HG03457 (cell line): ENCODE measurements at regions not wholly inside any gene's neighbourhood (a gene's known extent, or its start where the extent isn't known, plus 50 kb on each side); places are given as distances from the start of the nearest gene placed in this dataset.

Source experiments
- ATAC-seq: cut with Tn5 transposase; IDR thresholded peaks from one replicate; pipeline ENCODE4 v1.9.1; 2021; ENCODE audit warnings: moderate number of reproducible peaks; ENCODE audit not compliant: unreplicated experiment

DNA sequence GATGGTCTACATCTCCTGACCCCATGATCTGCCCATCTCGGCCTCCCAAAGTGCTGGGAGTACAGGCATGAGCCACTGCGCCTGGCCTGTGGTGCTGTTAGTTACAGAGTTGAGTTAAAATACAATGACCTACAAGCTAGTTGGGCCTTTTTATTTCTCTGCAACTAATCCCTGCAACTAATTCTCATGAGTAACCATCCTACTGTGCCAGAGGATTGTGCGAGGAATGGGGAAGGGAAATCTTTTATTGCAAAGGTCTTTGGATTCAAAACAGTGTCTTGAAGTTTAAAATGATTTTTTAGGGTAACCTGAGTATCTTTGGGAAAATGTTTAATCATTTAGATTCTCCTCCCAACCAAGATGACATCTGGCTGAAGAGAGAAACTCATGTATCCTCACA is 88.8 kb upstream of the RMDN2 start:
- ATAC-seq, result no peak

DNA sequence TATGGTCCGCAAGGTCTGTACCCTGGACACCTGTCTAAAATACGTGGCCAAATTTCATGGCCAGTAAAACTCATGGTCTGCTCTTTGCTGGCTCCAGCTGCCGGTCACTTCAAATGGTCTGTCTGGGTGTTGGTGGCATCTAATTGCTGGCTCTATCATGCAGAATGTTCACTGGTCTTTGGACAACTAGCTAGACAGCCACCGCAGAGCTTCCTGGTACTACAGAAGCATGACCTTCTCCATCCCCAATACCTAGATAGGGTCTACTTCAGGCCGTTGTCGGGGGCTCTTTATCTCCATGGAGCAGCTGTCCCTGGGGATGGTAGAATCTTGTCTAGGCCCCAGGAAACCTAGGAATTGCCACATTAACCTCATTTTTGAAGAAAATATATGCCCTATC is 88.4 kb upstream of the RMDN2 start:
- no peak for ATAC-seq

- no peak for ATAC-seq
Measured at GRCh38 chr2:37837628-37838328, 87.3 kb upstream of the RMDN2 start.

GRCh38 chr2:37838541-37839167 is 86.4 kb upstream of the RMDN2 start:
- no peak for ATAC-seq

GRCh38 chr2:37839991-37840390 is 85.1 kb upstream of the RMDN2 start:
- no peak for ATAC-seq

DNA sequence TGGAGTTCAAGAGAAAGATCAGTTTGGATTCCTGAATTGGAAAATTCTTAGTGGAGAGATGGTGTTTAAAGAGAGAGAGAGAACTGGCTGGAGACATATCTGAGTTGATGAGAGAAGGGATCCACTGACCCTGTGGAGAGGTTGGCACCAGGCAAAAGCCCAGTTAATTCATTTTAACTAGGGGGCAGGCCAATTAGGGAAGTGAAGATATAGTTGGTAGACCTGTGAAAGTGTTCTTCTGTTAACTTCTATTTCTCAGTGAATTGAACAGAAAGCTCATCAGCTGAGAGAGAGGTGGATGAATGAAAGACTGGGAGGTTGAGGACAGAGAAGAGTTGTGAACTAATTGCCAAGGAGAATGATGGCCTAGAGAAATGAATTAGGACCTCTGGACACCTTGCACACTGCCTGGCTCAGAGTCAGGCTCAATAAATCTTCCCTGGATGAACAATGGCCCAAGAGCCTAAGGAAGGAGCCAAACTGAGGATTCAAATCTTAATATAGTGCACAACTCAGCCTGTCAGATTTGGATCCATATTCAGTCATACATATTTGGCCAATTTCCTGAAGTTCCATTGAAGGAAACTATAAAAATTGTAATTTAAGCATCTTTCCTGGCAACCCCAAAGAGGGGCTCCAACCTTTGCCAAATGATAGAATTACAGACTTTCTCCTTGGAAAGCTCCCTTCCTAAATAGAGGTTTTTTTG is 82.2 kb upstream of the RMDN2 start:
- ATAC-seq, result no peak

GRCh38 chr2:37843556-37843955 is 81.5 kb upstream of the RMDN2 start:
- ATAC-seq, result no peak

DNA sequence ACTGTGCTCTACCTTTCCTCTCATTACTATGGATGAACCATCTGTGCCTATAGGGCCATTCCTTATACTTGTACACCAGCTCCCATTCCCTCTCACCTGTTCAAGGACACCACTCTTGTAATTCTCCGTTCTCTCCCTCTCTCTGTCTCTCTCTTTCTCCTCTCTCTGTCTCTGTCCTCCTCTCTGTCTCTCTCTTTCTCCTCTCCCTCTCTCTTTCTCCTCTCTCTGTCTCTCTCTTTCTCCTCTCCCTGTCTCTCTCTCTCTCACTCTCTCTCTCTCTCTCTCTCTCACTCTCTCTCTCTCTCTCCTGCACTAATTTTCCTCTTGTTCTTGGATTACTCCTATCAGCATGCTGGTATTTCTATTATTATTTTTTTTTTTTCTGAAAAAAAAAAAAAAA is 78.9 kb upstream of the RMDN2 start:
- ATAC-seq, result no peak

GRCh38 chr2:37847792-37848191 is 77.3 kb upstream of the RMDN2 start:
- no peak for ATAC-seq

DNA sequence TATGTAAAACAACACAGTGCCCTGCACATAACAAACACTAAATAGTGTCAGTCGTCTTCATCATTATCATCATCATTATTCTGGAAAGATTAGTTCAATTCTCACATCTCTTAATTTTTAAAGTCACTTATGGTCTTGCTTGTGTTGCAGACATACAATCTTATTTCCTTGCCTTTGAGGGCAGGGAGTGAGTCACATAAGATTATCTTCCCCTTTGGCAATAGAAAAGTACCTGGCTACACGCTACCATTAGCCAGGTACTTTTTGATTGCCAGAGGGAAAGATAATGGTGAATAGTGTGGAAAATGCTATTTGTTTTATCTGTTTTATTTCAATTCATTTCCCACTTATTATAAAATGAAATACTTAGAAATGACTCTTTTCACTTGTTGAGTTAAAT is 76.6 kb upstream of the RMDN2 start:
- no peak for ATAC-seq

DNA sequence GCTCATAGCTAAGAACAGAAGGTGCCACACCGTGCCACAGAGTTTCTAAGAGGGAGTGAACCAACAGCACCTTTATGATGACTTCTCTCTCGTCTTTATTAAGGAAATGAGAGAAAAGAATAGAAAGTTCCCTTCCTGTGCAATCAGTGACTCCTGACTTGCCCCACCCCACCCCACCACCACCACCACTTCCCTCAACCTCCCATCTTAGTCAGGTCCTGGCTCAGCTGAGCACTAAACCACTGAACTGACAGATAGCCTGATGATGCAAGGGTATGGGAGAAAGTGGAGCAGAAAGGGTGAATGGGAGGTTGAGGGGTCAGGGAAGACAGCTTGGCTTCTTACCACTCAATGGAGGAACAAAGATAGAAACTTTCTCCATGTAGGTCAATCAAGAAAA is 75.2 kb upstream of the RMDN2 start:
- ATAC-seq, result no peak

GRCh38 chr2:37851428-37851827 is 73.7 kb upstream of the RMDN2 start:
- ATAC-seq, result peak; percentile 34

DNA sequence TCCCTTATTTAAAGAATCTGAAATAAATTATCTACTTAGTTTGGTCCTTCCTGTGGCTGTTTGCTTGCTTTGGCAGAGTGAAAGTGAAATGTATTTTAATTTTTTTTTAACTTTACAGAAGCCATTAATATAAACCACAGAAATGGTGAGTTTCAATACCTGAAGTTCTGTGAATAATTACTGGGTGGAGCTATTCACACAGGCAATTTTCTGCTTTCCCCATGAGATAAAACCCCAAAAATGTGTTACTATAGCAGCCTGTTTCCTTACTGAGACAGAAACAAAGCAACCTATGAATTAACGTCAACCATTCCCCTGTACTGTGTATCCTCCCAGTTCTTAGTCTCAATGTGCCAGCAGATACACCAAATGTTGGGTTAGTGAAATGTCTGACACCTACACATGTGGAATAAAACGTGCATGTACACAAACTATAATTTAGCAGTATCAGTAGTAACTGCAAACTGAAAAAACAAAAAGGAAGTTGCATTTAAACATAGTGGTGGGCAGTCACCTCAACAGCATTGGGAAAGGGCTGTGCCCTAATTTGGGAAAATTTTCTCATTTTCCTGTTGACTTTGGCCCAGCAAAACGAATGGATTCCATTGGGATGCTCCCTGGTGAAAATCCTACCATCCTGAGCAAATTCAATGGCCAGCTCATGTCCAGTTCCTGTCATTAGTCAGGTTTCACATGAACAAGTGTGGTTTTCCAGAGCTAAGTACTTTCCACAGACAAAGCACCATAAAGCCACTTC is 73.1 kb upstream of the RMDN2 start:
- ATAC-seq, result peak; percentile 61

DNA sequence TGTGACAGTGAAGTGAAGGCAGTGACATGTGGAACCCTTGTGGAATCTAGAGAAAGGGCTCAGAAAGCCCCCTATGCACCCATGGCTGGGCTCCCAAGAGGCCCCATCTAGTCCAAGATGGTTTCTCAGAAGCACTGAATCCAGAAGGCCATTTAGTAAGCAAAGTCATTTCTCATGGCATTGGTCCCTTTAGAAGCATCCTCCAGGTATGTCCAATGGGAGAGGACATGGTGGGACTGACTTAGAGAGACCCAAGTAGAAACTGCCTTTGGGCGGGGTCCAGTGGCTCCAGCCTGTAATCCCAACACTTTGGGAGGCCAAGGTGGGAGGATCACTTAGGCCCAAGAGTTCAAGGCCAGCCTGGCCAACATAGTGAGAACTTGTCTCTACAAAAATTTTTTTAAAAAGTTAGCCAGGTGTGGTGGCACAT is 72.5 kb upstream of the RMDN2 start:
- ATAC-seq, result no peak

GRCh38 chr2:37854676-37855282 is 70.3 kb upstream of the RMDN2 start:
- ATAC-seq, result no peak

DNA sequence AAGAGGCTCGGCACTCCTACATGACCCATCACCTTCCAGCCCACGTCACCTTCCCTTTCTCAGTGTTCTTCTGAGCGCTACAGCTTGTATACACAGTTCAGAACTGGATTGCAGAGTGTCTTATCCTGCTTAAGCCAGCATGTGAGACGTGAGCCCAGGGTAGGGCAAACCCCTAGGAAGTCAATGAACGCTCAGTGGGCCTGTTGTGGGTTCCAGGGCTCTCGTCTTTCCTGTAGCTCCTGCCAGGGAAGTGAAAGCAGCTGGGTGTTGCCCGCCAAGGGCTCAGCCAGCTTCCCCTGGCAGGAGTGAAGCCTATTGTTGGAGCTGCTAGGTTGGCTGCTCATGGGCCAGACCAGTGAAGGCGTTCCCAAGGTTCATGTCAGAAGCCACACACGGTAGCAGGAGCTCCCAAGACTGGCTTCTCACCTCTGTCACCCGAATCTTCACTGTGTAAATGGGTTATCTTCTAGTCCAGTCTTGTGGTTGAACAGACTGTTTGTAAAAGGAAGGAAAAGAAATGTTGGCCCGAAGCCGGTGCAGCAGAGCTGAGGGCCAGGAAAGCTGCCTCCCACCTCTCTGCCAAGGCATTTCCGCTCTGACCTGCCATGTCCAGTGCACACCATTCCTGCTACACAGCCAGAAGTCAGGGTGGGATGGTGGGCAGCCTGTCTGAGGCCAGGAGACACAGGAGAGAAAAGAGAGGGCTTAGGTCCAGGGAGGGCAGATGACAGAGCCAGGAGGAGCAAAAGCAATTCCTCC is 69.6 kb upstream of the RMDN2 start:
- ATAC-seq, result no peak

GRCh38 chr2:37856101-37856751 is 68.9 kb upstream of the RMDN2 start:
- no peak for ATAC-seq

DNA sequence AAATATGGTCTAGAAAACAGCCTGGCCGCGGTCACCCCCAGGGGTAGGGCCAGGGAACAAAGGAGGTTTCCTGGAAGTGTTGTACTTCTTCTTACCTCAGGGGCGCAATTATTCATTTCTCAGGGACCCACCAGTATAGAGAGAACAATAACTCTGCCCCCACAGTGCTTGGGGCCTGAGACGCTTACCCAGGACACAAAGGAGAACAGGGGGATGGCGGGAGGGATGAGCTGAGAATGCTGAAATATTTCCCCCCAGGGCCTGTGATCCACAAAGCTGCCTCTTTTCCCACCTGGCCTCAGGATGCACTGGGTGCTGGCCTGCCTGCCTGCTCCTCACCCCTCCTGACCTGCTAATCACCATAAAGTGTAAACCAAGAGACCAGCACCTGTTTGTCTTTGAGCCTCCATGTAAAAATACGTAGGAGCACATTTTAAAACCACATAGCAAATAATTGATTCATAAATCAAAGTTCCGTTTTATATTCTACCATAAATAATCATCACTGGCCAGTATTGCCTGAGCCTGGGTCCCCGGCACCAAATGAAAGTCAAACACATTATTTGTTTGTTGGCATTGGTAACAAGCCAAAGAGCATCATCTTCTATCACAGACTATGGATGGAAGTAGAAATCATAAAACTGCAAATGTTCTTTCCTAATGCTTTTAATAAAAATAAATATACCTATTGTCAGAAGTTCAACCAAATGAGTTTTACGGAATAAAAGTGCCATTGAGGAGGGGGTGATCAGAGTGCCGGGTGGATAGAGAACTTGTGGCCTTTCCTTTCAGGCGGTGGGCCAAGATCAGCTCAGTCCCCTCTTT is 67.3 kb upstream of the RMDN2 start:
- no peak for ATAC-seq

DNA sequence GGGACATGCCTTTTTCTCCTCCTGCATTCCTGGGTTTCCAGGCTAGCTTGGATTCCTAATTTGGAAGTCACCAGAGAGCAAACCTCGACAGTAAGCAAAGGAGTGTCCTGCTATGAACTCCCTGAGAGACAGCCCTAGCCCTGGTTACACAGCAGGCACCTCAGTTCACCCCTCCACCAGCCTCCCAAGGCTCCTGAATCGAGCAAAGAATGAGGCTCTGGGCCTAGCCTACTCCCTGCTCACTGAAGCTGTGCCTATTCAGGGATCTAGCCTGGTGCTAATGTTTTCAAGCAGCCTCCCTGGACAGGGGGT is 66.7 kb upstream of the RMDN2 start:
- ATAC-seq, result no peak
